ENCODE measurements at regions not wholly inside any gene's neighbourhood (a gene's known extent, or its start where the extent isn't known, plus 50 kb on each side); places are given as distances from the start of the nearest gene placed in this dataset.

GRCh38 chr11:120058931-120059330, 79.0 kb downstream of the TRIM29 start:
- Histone ChIP-seq H3K9me3 (replicated peaks in 1 of 2; ENCODE audit: control insufficient read depth in 1 of 2, insufficient read depth in 1 of 2, low read length in 2 of 2) (no peaks in the 10 kb centered on the region), H3K4me1 (ENCODE audit: control insufficient read depth in 1 of 2, insufficient read depth in 2 of 2, low read length in 2 of 2) (no peaks in the 10 kb centered on the region), H3K4me2 (replicated peaks; ENCODE audit: extremely low read depth, low read length, poor library complexity, severe bottlenecking) (no peak overlapping the region), H3K4me3 (replicated peaks in 1 of 3; ENCODE audit: low read depth in 2 of 3, low read length in 3 of 3) (no peak overlapping the region), H3K79me2 (ENCODE audit: insufficient read depth, low read length) (no peaks in the 10 kb centered on the region), H3K27ac (ENCODE audit: low read depth in 1 of 2, low read length in 2 of 2) (no peak overlapping the region), H3K27me3 (ENCODE audit: control insufficient read depth in 2 of 2, insufficient read depth in 2 of 2, low read length in 2 of 2) (no peaks in the 10 kb centered on the region), H4K20me1 (ENCODE audit: insufficient read depth, low read length) (no peaks in the 10 kb centered on the region), H3K36me3 (replicated peaks in 1 of 2; ENCODE audit: control insufficient read depth in 1 of 2, insufficient read depth in 2 of 2, low read length in 2 of 2) (no peaks in the 10 kb centered on the region), H3K9ac (ENCODE audit: insufficient read depth, low read length, poor library complexity, severe bottlenecking) (no peak overlapping the region), H2AFZ (ENCODE audit: insufficient read depth, low read depth, low read length, poor library complexity, severe bottlenecking) (no peak overlapping the region)
- peaks cover 0 to 3% (median 0%) of the 10 kb centered on the region in 7 donors for H3K9me3 Mint-ChIP-seq
- no peaks in the 10 kb centered on the region for H3K4me1 Mint-ChIP-seq
- no peak overlapping the region for H3K4me3 Mint-ChIP-seq
- WGBS (ENCODE audit: insufficient coverage): 89% methylated on average over 1 of the region's 4 CpGs
- peaks cover 8 to 23% (median 17%) of the 10 kb centered on the region in 3 donors for H3K27me3 Mint-ChIP-seq (ENCODE audit: low read depth in 3 of 3)
- DNase-seq: no peak
- no peak overlapping the region for H3K27ac Mint-ChIP-seq
- TF ChIP-seq, protein P1, sequence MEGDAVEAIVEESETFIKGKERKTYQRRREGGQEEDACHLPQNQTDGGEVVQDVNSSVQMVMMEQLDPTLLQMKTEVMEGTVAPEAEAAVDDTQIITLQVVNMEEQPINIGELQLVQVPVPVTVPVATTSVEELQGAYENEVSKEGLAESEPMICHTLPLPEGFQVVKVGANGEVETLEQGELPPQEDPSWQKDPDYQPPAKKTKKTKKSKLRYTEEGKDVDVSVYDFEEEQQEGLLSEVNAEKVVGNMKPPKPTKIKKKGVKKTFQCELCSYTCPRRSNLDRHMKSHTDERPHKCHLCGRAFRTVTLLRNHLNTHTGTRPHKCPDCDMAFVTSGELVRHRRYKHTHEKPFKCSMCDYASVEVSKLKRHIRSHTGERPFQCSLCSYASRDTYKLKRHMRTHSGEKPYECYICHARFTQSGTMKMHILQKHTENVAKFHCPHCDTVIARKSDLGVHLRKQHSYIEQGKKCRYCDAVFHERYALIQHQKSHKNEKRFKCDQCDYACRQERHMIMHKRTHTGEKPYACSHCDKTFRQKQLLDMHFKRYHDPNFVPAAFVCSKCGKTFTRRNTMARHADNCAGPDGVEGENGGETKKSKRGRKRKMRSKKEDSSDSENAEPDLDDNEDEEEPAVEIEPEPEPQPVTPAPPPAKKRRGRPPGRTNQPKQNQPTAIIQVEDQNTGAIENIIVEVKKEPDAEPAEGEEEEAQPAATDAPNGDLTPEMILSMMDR (IDR thresholded peaks at IDR 0.05): no peak
- H3K36me3 Mint-ChIP-seq: no peaks in the 10 kb centered on the region
- intact Hi-C loops (cut with micrococcal nuclease): no loop called here

DNA sequence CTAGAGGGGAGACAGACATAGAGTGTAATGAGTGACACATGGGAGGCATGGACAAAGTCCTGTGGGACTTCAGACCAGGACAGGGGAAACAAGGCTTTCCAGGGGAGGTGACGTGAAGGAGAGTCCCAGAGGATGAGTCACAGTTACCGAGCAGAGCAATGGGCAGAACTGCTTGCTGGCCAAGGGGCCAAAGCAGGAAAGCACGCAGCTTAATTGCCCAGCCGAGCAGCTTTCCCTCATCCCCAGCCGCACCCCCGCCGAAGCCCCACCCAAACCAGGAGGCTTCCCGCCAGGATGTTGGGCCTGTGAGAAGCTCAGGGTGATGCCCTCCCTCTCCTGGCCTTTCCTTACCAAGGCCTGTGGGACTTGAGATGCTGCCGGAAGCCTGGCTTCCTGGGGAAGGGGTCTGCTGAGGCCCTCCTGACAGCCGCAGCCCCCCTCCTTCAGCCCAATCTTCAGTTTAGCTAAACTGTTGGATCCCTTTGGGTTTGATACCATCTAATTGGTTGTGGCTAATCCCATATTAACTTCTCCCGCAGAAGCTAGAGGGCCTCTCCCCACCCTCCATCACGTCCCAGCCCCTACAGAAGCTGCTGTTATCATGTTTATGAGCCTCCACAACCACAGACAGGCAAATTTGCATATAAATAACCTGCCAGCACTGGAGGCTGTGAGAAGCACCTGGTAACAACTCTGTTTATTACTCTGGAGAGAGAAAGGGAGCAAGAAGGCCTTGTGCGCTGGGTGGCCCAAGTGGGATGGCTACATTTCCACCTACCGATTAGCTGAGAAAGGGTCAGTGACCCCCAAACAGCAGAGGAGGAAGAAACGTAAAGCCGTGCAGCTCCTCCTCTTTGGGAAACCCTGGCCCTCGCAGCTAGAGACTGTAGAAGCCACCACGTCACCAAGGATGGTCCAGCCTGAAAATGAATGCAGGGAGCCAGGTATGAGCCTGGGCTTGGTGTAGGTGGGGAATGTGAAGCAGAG, 80.0 kb downstream of the TRIM29 start:
- no peaks in the 10 kb centered on the region for H3K9me3 ChIP-seq (replicated peaks in 1 of 2; ENCODE audit: control insufficient read depth in 1 of 2, insufficient read depth in 1 of 2, low read length in 2 of 2)
- intact Hi-C loops (cut with micrococcal nuclease): no loop called here
- 75% methylated on average over 10 of the region's 18 CpGs for WGBS (ENCODE audit: insufficient coverage)
- Mint-ChIP-seq H3K27me3 (ENCODE audit: low read depth in 3 of 3) (peaks cover 9 to 21% (median 15%) of the 10 kb centered on the region in 3 donors), H3K9me3 (peaks cover 0 to 3% (median 0%) of the 10 kb centered on the region in 7 donors), H3K4me1 (no peaks in the 10 kb centered on the region), H3K27ac (no peak overlapping the region), H3K36me3 (no peaks in the 10 kb centered on the region), H3K4me3 (peak overlapping the region in 1 of 2 donors; percentile 36)
- H3K79me2 ChIP-seq (ENCODE audit: insufficient read depth, low read length): no peaks in the 10 kb centered on the region
- no peaks in the 10 kb centered on the region for H4K20me1 ChIP-seq (ENCODE audit: insufficient read depth, low read length)
- DNase-seq: no peak
- H3K9ac ChIP-seq (ENCODE audit: insufficient read depth, low read length, poor library complexity, severe bottlenecking): no peak overlapping the region
- no peak overlapping the region for H3K4me2 ChIP-seq (replicated peaks; ENCODE audit: extremely low read depth, low read length, poor library complexity, severe bottlenecking)
- no peaks in the 10 kb centered on the region for H3K27me3 ChIP-seq (ENCODE audit: control insufficient read depth in 2 of 2, insufficient read depth in 2 of 2, low read length in 2 of 2)
- no peaks in the 10 kb centered on the region for H3K36me3 ChIP-seq (replicated peaks in 1 of 2; ENCODE audit: control insufficient read depth in 1 of 2, insufficient read depth in 2 of 2, low read length in 2 of 2)
- H3K4me3 ChIP-seq (replicated peaks in 1 of 3; ENCODE audit: low read depth in 2 of 3, low read length in 3 of 3): no peak overlapping the region
- no peak overlapping the region for H3K27ac ChIP-seq (ENCODE audit: low read depth in 1 of 2, low read length in 2 of 2)
- no peaks in the 10 kb centered on the region for H3K4me1 ChIP-seq (ENCODE audit: control insufficient read depth in 1 of 2, insufficient read depth in 2 of 2, low read length in 2 of 2)
- H2AFZ ChIP-seq (ENCODE audit: insufficient read depth, low read depth, low read length, poor library complexity, severe bottlenecking): no peak overlapping the region
- TF ChIP-seq, protein P1 (IDR thresholded peaks at IDR 0.05): no peak
